ENCODE measurements at regions not wholly inside any gene's neighbourhood (a gene's known extent, or its start where the extent isn't known, plus 50 kb on each side); places are given as distances from the start of the nearest gene placed in this dataset.

GRCh38 chr18:8938817-8939216 is 163.7 kb upstream of the NDUFV2 start (continued):
- TF ChIP-seq SRSF3 (IDR thresholded peaks at IDR 0.05; ENCODE audit: insufficient read depth, low read length) (no peak), CREBBP (IDR thresholded peaks at IDR 0.05; ENCODE audit: low read depth, low read length) (no peak), SMARCA4 (IDR thresholded peaks at IDR 0.05) (peak; percentile 25; the same call in 1 of the 2 replicates), ZKSCAN8 (CRISPR knock-in tag; IDR thresholded peaks at IDR 0.05) (no peak), STAG1 (CRISPR knock-in tag; IDR thresholded peaks at IDR 0.05; ENCODE audit: borderline replicate concordance) (no peak), TSHZ1 (CRISPR knock-in tag; IDR thresholded peaks at IDR 0.05) (no peak), ZZZ3 (IDR thresholded peaks at IDR 0.05) (no peak), RREB1 (CRISPR knock-in tag; IDR thresholded peaks at IDR 0.05) (peak; percentile 56; the same call in 1 of the 2 replicates), PHF8 (IDR thresholded peaks at IDR 0.05; ENCODE audit: borderline replicate concordance, low read length) (no peak), MAX (CRISPR knock-in tag; IDR thresholded peaks at IDR 0.05) (no peak), ZNF3 (CRISPR knock-in tag; IDR thresholded peaks at IDR 0.05) (no peak), ZNF75A (CRISPR knock-in tag; IDR thresholded peaks at IDR 0.05) (no peak), GATAD2A (IDR thresholded peaks at IDR 0.05) (no peak), EP400 (IDR thresholded peaks at IDR 0.05) (no peak)
- TF ChIP-seq, protein P1, sequence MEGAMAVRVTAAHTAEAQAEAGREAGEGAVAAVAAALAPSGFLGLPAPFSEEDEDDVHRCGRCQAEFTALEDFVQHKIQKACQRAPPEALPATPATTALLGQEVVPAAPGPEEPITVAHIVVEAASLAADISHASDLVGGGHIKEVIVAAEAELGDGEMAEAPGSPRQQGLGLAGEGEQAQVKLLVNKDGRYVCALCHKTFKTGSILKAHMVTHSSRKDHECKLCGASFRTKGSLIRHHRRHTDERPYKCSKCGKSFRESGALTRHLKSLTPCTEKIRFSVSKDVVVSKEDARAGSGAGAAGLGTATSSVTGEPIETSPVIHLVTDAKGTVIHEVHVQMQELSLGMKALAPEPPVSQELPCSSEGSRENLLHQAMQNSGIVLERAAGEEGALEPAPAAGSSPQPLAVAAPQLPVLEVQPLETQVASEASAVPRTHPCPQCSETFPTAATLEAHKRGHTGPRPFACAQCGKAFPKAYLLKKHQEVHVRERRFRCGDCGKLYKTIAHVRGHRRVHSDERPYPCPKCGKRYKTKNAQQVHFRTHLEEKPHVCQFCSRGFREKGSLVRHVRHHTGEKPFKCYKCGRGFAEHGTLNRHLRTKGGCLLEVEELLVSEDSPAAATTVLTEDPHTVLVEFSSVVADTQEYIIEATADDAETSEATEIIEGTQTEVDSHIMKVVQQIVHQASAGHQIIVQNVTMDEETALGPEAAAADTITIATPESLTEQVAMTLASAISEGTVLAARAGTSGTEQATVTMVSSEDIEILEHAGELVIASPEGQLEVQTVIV (CRISPR knock-in tag; IDR thresholded peaks at IDR 0.05; ENCODE audit: borderline replicate concordance): no peak
- TF ChIP-seq, protein P2, sequence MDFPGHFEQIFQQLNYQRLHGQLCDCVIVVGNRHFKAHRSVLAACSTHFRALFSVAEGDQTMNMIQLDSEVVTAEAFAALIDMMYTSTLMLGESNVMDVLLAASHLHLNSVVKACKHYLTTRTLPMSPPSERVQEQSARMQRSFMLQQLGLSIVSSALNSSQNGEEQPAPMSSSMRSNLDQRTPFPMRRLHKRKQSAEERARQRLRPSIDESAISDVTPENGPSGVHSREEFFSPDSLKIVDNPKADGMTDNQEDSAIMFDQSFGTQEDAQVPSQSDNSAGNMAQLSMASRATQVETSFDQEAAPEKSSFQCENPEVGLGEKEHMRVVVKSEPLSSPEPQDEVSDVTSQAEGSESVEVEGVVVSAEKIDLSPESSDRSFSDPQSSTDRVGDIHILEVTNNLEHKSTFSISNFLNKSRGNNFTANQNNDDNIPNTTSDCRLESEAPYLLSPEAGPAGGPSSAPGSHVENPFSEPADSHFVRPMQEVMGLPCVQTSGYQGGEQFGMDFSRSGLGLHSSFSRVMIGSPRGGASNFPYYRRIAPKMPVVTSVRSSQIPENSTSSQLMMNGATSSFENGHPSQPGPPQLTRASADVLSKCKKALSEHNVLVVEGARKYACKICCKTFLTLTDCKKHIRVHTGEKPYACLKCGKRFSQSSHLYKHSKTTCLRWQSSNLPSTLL (IDR thresholded peaks at IDR 0.05): no peak

Data from K562 (cell line).